ENCODE measurements at regions not wholly inside any gene's neighbourhood (a gene's known extent, or its start where the extent isn't known, plus 50 kb on each side); places are given as distances from the start of the nearest gene placed in this dataset.

DNA sequence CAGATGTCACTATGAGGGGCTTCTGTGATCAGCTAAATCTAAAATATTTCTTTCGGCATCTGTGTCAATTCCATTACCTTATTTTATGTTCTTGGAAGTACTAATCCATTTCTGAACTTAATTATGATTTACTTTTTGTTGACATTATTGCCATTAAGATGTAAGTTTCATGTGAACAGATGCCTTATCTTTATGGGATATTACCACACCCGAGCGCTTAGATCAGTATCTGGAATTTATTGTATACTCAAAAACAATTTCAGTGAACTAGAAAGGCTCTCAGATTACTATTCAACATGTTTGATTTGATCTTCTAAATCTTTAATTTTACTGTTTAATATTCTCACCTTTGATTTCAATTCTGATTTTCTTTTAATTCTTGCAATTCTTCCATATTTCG is 567.7 kb upstream of the TLE4 start:
- CTCF ChIA-PET = no interaction called here

DNA sequence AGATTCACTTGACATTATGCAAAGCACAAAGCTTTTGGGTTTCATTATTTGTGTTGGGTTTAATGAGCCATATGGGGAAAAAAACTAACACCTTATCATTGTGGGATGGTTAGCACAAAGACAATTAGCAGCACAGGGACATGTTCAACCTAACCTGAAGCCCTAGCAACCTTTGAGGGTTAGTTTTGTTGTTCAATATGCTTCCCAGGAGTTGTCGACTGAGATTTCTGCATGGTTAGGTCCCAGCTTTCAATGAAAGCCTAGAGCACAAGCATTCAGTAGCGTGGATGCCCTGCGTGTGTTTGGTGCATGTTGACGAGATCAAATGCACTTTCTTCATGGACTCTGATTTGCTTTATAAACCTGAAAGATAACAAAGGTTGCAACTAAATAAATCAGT is 565.2 kb upstream of the TLE4 start:
- no peaks in the 10 kb centered on the region for H3K27me3 Mint-ChIP-seq
- CTCF ChIA-PET = no interaction called here
- H3K27ac Mint-ChIP-seq = no peak overlapping the region
- no peak for ATAC-seq
- H3K9me3 Mint-ChIP-seq (ENCODE audit: low read depth) = peaks cover 6% of the 10 kb centered on the region
- H3K36me3 Mint-ChIP-seq = no peaks in the 10 kb centered on the region
- no peak overlapping the region for H3K4me3 Mint-ChIP-seq
- H3K4me1 Mint-ChIP-seq = no peaks in the 10 kb centered on the region
- DNase-seq = no peak

More for the DNA sequence above, 567.7 kb upstream of the TLE4 start:
- Mint-ChIP-seq H3K4me3 (no peak overlapping the region), H3K27ac (no peak overlapping the region), H3K9me3 (ENCODE audit: low read depth) (peaks cover 6% of the 10 kb centered on the region), H3K4me1 (no peaks in the 10 kb centered on the region), H3K36me3 (no peaks in the 10 kb centered on the region), H3K27me3 (no peaks in the 10 kb centered on the region)
- no peak for DNase-seq
- no peak for ATAC-seq

DNA sequence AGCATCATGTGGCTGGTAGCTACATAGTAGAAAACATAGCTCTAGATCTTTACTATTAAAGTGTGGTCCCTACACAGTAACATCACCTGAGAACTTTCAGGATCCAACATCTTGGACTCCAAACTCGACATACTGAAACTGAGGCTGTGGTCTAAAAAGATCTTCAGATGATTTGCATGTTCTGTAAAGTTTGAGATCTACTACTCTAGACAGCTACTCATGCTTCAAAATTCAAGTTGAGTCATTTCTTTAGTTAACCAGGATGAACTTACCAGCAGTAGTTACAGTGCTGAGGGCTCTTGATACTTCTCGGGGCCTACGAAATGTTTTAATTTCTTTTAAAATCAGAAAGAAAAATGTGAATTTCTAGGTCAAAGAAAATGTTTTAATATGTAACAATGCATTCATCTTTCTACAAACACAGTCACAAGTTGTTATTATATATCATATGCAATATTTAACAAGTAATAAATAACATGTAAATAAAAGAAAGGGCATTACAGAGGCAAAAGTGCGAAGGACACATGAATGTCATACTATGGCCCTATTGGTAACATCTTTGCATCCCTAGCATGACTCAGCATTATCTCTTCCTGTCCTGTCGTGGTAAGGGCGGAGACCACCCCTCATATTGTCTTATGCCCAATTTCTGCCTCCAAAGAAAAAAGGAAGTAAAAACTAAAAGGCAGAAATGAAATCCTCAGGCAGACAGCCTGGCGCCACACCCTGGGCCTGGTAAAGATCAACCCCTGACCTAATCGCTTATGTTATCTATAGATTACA is 563.9 kb upstream of the TLE4 start:
- Mint-ChIP-seq H3K4me3 (no peak overlapping the region), H3K27me3 (no peaks in the 10 kb centered on the region), H3K9me3 (ENCODE audit: low read depth) (peaks cover 6% of the 10 kb centered on the region), H3K4me1 (no peaks in the 10 kb centered on the region), H3K27ac (no peak overlapping the region), H3K36me3 (no peaks in the 10 kb centered on the region)
- ATAC-seq (no peak), DNase-seq (no peak)
- CTCF ChIA-PET = no interaction called here

DNA sequence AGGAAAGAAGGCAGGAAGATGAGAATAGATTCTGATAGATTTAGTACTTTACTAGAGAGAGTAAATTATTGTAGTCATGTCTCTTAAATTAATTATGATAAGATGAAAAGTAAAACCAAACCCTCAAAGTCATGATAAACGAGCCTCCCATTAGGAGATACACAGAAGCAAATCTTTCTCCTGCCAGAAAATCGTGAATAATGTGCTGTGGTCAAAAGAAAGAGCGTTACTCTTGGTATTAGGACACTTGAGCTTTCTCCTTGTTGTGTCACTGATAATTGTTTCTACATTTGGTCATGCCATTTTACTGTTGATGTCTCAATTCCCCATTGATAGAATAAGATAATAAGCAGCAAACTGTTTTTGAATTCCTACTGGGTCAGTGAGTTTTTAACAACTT is 562.8 kb upstream of the TLE4 start:
- no peak for DNase-seq
- ATAC-seq = no peak
- Mint-ChIP-seq H3K4me1 (no peaks in the 10 kb centered on the region), H3K27me3 (no peaks in the 10 kb centered on the region), H3K27ac (no peak overlapping the region), H3K4me3 (no peak overlapping the region), H3K36me3 (no peaks in the 10 kb centered on the region), H3K9me3 (ENCODE audit: low read depth) (peaks cover 4% of the 10 kb centered on the region)
- CTCF ChIA-PET = no interaction called here

DNA sequence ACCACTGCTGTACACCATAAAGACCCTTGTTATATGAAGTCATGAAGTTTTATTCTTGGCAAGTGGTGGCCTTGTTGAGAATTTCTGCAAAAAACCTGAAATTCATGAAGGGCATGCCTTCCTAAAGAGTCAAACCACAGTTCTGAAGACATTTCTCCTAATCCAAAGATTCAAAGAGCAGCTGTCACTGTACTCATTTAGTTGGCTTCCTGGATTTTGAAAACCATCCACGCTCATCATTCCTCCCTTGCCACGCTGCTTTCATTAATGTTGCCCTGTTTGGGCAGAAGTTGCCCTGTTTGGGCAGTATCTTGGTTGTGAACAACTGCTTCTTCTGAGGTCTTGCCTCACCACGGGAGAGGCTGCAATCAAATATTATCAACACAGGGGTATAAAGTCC is 560.3 kb upstream of the TLE4 start:
- ATAC-seq (no peak), DNase-seq (no peak)
- no peaks in the 10 kb centered on the region for H3K36me3 Mint-ChIP-seq
- no peaks in the 10 kb centered on the region for H3K27me3 Mint-ChIP-seq
- H3K4me3 Mint-ChIP-seq = no peak overlapping the region
- H3K4me1 Mint-ChIP-seq = no peaks in the 10 kb centered on the region
- no peak overlapping the region for H3K27ac Mint-ChIP-seq
- CTCF ChIA-PET = no interaction called here
- H3K9me3 Mint-ChIP-seq (ENCODE audit: low read depth) = no peaks in the 10 kb centered on the region

DNA sequence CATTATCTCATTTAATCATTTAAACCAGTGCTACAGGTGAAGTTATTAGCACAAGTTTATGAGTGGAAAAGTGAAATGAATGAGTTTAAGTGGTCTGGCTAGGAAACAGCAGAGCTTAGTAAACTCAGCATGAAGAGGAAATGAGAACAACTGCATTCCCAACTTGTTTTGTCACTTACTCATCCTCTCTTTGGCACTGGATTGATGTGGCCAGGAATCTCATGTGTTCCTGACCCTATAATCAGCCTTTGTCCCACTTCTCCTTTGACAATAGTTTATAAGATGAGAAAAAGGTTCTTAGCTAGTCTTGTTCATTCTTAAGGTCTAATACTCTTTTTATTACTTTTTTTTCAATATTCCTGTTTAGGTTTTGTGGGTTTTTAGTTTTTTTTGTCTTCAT is 559.2 kb upstream of the TLE4 start:
- Mint-ChIP-seq H3K9me3 (ENCODE audit: low read depth) (no peaks in the 10 kb centered on the region), H3K36me3 (no peaks in the 10 kb centered on the region), H3K4me3 (no peak overlapping the region), H3K4me1 (no peaks in the 10 kb centered on the region), H3K27me3 (no peaks in the 10 kb centered on the region), H3K27ac (no peak overlapping the region)
- ATAC-seq = no peak
- CTCF ChIA-PET = no interaction called here
- no peak for DNase-seq

DNA sequence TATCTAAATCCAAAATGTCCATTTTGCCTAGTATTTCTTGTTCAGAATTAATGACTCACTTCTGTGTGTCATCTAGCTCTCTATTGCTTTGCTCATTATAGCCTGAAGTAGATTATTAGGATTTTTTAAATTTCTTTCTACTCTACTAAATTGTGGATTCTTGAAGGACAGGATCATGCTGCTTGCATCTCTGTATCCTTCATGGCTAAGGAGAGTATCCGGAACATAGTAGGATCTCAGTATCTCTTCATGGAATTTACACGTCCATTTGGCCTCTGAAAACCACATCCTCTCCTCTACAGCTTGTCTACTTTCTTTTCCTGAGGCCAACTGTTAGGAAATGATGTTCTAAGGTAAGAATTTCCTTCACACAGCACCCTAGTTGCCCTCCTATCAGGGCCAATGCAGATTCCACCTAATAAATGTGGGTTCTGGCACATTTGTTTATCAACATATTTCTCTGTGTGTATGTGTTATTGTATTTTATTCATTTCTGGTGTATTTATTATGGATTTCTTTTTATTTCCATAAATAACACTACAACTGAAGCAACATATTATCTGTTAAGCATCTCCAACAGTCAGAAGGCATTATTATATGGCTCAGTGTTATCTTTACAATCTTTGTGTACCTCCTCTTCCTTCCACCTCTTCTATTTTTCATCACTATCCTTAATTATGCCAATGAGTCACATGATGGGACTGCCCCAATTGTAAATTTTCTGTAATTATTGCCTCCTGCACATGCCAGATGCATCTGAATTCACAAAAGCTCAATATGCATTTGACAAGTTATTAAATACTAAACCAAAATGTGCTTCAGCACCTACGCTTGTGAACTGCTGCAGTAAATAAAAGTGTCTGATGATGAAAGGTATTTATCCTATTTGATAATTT is 557.8 kb upstream of the TLE4 start:
- no peak overlapping the region for H3K27ac Mint-ChIP-seq
- no peaks in the 10 kb centered on the region for H3K27me3 Mint-ChIP-seq
- no peaks in the 10 kb centered on the region for H3K9me3 Mint-ChIP-seq (ENCODE audit: low read depth)
- H3K4me3 Mint-ChIP-seq = no peak overlapping the region
- H3K36me3 Mint-ChIP-seq = no peaks in the 10 kb centered on the region
- ATAC-seq (no peak), DNase-seq (no peak)
- CTCF ChIA-PET = no interaction called here
- no peaks in the 10 kb centered on the region for H3K4me1 Mint-ChIP-seq

DNA sequence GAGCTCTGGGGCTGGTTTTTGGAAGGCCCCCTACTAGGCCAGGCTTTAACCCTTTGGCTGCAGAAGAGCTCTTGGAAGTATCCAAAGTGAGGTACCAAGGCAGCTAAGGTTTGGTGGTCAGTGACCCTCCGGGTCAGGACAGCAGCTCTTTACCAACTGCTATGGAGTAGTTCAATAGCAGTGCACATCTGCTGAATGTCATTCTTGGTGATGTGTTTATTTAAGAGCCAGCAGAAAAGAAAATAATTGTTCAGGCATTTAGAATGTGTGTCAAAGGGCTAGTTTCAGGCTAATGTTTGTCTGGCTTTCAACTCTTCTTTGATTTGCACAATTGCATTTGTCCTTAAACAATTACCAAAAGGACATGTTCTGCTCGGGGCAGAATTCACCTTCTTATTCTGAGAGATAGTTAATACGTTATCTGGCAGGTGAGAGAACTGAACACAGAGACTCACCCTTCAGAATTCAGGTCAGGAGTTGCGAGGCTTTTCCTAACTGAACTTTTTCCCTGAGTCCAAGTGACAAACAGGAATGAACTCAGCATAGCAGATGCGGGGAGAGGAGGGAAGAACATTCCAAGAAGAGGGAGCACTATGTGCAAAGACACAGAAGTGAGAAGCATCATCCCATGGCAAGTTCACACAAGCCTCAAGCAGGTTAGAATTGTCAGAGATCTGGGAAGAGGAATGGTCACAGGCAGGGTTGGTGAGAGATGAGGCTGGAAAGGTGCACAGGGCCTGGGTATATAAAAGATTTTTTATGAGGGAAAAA is 556.7 kb upstream of the TLE4 start:
- H3K27ac Mint-ChIP-seq = no peak overlapping the region
- no peaks in the 10 kb centered on the region for H3K4me1 Mint-ChIP-seq
- no peaks in the 10 kb centered on the region for H3K36me3 Mint-ChIP-seq
- no peak for ATAC-seq
- CTCF ChIA-PET = no interaction called here
- H3K9me3 Mint-ChIP-seq (ENCODE audit: low read depth) = no peaks in the 10 kb centered on the region
- H3K27me3 Mint-ChIP-seq = no peaks in the 10 kb centered on the region
- DNase-seq = no peak
- H3K4me3 Mint-ChIP-seq = no peak overlapping the region

DNA sequence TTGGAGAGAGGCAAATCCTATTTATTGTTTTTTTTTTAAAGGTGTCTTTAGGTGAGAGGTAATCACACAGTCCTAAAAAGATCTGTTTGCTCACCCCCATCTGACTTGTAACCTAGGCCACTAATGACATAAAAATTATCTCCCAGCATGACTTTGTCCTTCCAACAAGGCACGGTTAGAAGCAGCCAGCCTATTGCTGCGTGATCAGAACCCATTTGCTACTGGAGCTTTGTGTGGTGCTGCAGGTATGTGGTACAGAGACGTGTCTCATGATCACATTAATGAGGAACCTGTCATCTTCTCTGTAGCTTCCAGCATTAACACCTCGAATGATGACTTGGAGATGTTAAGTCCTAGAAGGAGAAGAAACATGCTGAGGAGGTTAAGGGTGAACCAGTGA is 555.8 kb upstream of the TLE4 start:
- Mint-ChIP-seq H3K27ac (no peak overlapping the region), H3K27me3 (no peaks in the 10 kb centered on the region), H3K36me3 (no peaks in the 10 kb centered on the region), H3K4me3 (no peak overlapping the region), H3K4me1 (no peaks in the 10 kb centered on the region), H3K9me3 (ENCODE audit: low read depth) (no peaks in the 10 kb centered on the region)
- no peak for ATAC-seq
- CTCF ChIA-PET = no interaction called here
- DNase-seq = no peak

DNA sequence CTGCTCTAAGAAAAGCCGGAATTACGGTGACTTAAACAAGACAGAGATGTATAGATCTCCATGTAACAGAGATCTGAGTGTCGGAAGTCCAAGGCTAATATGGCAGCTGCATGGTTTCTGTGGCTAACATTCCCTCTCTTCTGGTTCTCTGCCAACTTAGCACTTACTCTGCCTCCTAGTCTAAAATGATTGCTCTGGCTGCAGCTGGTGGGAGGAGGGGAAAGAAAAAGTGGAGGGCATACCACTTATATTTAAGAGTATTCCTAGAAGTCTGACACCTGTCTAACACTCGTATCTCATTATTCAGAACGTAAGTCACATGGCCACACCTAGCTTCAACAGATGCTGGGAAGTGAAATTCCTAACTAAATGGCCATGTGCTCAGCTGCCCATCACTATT is 551.5 kb upstream of the TLE4 start:
- DNase-seq (no peak), ATAC-seq (no peak)
- H3K27me3 Mint-ChIP-seq = no peaks in the 10 kb centered on the region
- H3K9me3 Mint-ChIP-seq (ENCODE audit: low read depth) = no peaks in the 10 kb centered on the region
- no peaks in the 10 kb centered on the region for H3K36me3 Mint-ChIP-seq
- CTCF ChIA-PET = no interaction called here
- no peaks in the 10 kb centered on the region for H3K4me1 Mint-ChIP-seq
- H3K27ac Mint-ChIP-seq = no peak overlapping the region
- no peak overlapping the region for H3K4me3 Mint-ChIP-seq

DNA sequence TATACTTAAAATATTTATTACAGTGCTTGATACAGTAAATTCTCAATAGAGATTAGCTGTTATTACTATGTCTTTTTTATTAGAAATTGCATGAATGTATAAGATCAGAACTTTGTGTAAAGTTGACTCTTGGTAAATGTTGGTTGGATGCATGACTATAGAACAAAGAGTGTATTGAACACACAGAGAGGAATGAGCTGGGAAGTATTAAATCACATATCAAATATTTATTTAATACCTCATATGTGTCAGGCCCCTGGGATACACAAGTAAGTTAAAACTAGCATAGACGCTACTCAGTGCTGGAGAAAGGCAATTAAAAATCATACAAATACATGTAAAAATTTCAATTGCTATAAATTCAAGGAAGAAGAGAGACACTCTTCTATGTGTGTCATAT is 550.7 kb upstream of the TLE4 start:
- Mint-ChIP-seq H3K27me3 (no peaks in the 10 kb centered on the region), H3K4me3 (no peak overlapping the region), H3K27ac (no peak overlapping the region), H3K4me1 (no peaks in the 10 kb centered on the region), H3K36me3 (no peaks in the 10 kb centered on the region), H3K9me3 (ENCODE audit: low read depth) (no peaks in the 10 kb centered on the region)
- CTCF ChIA-PET = no interaction called here
- ATAC-seq = no peak
- DNase-seq = no peak

DNA sequence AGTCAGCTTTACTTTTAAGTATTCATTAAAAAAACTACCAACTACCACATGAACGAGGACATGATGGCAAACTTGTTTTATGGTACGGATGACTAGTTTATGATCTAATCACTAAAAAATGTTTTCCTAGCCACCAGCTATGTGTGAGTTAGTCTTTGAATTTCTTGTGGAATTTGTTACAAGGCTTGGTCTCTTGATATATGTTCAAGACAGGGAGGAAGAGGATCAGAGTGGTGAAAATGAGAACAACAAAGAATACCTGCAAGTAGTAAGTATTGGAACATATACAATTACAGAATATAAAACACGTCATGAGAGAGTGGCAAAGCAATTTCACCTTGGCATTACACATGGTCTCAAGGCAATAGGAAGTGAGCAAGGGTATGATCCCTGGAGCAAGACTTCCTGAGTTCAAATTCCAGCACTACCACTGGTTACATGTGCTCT is 548.6 kb upstream of the TLE4 start:
- Mint-ChIP-seq H3K9me3 (ENCODE audit: low read depth) (no peaks in the 10 kb centered on the region), H3K4me1 (no peaks in the 10 kb centered on the region), H3K36me3 (no peaks in the 10 kb centered on the region), H3K4me3 (no peak overlapping the region), H3K27ac (no peak overlapping the region), H3K27me3 (no peaks in the 10 kb centered on the region)
- CTCF ChIA-PET = no interaction called here
- ATAC-seq = no peak
- DNase-seq = no peak

DNA sequence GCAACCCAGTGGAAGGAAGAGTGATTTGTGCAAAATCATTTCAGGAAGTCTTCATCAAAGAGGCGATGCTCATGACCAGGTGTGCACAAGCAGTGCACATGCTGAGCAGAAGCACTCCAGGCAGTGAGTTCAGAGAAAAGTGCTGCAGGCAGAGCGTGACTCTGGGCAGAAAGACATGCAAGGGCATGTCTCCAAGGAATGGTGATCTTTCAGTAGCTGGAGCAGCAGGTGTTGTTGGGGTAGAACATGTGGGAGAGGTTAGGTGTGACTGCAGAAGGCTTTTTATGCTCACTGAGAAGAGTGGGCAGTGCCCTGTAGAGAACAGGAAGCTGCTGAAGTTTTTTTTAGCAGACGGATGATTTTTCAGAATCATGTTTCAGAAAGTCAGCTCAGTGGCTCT is 545.4 kb upstream of the TLE4 start:
- Mint-ChIP-seq H3K27ac (no peak overlapping the region), H3K9me3 (ENCODE audit: low read depth) (no peaks in the 10 kb centered on the region), H3K4me3 (no peak overlapping the region), H3K27me3 (no peaks in the 10 kb centered on the region), H3K4me1 (no peaks in the 10 kb centered on the region), H3K36me3 (no peaks in the 10 kb centered on the region)
- CTCF ChIA-PET = no interaction called here
- ATAC-seq (no peak), DNase-seq (no peak)

DNA sequence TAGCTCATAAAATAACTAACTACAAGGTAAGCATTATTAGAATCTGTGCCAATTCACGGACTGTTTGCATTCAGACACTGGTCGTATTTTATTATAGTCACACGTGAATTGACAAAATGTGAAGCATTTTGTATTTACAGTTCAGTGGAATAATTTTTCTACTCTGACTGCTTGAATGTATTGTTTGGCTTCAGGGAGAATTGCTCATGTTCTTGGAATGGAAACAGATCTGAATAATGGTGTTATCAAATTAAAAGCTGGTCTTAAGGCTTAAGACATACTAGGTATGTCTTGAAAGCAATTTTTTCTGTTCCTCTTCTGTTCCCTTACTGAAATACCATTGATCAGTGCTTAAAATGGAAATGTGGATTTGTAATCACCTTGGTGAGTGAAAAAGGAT is 543.7 kb upstream of the TLE4 start:
- no peak for DNase-seq
- H3K36me3 Mint-ChIP-seq = no peaks in the 10 kb centered on the region
- no peak overlapping the region for H3K4me3 Mint-ChIP-seq
- no peaks in the 10 kb centered on the region for H3K27me3 Mint-ChIP-seq
- no peak for ATAC-seq
- H3K9me3 Mint-ChIP-seq (ENCODE audit: low read depth) = no peaks in the 10 kb centered on the region
- CTCF ChIA-PET = no interaction called here
- H3K4me1 Mint-ChIP-seq = no peaks in the 10 kb centered on the region
- H3K27ac Mint-ChIP-seq = no peak overlapping the region

Measured in activated CD8-positive, alpha-beta memory T cell treated with anti-CD3 and anti-CD28 coated beads, Interleukin-2, amount 10 ng/mL, durations not matched to agents 7 days and 5 days (primary cell).